HG03439 (cell line): ENCODE measurements at regions not wholly inside any gene's neighbourhood (a gene's known extent, or its start where the extent isn't known, plus 50 kb on each side); places are given as distances from the start of the nearest gene placed in this dataset.
"Not testable (repeated sequence)": the region's sequence is repeated elsewhere in the genome, so short reads cannot be mapped to it uniquely, and the experiment has no call there.

Experiments used
- ATAC-seq: cut with Tn5 transposase; IDR thresholded peaks from one replicate; pipeline ENCODE4 v1.9.1; 2021; ENCODE audit warnings: mild to moderate bottlenecking, moderate library complexity; ENCODE audit not compliant: unreplicated experiment

DNA sequence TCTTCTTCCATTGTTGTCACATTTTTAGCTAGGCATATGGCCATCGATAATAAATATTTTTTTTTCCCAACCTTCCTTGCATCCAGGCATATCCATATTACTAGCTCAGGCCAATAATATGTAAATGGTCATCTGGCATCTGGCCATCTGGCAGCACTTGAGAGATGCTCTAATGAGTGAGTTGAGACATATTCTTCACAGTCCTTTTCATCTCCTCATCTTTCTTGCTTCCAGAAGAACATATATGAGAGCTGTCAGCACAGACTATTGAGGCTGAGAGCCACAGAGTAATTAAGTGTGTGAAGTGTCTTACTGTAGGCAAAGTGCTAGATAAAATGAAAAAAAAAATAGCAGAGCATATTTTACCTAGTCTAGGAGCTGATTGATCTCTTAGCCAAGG is 628.4 kb upstream of the TMPRSS15 start:
- ATAC-seq: no peak

DNA sequence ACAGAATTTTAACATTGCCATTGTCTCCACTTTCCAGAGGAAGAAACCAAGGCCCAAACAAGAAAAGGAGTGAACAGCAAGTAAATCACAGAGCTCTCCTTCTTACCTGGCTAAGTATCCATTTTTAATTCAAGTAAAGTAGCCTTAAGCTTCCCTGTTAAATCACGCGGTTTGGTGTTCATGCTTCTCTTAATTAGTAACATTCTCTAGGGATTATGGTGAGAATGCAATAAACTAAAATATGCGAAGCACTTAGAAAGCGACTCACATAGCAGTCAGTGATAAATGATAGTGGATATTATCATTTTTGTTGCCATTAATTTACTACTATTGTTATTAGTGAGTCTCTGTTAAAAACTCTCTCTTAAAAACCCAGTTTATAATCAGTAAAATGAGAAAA is 630.5 kb upstream of the TMPRSS15 start:
- ATAC-seq: no peak

DNA sequence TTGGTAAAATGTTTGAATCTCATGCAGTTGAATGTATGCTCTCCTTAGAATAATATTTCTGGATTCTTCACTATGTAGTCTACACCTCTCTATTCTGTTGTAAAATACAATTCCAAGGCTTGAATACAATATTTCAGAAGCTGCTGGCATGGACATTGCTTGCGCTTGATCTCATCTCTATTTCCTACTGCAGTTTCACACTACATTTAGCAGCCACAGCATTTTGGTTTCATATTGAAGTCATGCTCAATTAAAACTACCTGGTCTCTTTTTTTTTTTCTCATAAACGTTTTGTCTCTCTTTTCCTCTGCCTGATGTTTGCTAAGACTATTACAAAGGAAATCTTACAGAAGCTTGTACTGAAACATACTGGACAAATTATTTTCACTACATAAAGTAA is 631.0 kb upstream of the TMPRSS15 start:
- ATAC-seq: no peak

DNA sequence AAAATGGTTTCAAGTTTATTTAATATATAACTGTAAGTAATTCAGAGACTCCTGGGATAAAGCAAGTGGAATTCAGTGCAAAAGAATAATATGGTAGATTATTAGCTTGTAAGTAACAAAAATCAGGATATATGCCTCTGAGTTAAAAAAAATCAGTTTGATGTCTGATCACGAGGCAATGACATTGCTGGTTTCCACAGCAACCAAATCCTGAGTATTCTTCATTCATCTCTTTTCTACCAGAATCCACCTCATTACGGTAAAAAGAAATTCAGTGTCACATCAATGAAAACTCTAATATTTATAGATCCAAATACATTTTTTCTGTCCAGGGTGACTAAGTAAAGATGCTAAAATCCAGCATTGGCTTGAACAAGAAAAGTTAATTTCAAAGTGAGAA is 642.3 kb upstream of the TMPRSS15 start:
- ATAC-seq: no peak

DNA sequence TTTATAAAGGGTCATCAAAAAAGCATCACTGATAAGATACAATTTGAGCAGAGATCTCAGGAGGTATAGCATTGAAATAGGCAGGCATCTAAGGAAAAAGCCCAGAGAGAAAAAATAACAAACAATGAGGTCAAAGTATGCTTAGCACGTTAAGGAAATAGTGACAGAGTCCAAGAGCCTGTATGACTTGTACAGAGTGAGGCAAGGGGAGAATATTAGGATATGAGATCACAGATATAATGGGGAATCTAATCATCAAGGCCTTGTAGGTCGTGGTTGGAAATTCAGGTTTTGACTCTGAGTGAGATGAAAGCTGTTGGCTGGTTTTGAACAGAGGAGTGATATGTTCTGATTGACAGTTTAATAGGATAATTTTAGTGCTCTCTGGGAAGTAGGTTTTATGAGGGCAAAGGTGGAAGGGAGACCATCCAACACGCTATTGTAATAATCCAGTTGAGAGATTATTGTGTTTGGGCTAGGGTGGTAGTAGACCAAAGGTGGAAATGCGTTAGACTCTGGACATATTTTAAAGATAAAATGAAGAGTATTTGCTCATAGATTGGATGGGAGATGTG is 644.6 kb upstream of the TMPRSS15 start:
- ATAC-seq: no peak

DNA sequence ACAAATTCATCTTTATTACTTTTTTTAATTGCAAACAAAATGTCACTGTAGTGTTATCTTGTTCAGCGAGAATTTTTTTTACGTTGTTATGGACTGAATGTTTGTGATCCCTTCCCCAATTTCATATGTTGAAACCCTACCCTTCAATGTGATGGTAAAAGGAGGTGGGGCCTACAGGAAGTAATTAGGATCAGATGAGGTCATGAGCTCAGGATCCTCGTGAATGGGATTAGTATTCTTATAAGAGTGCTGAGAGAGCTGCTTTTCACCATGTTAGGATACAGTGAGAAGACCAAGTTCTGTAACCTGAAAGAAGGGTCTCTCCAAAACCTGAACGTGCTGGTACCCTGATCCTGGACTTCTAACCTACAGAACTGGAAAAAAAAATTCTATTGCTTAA is 646.0 kb upstream of the TMPRSS15 start:
- ATAC-seq: no peak

DNA sequence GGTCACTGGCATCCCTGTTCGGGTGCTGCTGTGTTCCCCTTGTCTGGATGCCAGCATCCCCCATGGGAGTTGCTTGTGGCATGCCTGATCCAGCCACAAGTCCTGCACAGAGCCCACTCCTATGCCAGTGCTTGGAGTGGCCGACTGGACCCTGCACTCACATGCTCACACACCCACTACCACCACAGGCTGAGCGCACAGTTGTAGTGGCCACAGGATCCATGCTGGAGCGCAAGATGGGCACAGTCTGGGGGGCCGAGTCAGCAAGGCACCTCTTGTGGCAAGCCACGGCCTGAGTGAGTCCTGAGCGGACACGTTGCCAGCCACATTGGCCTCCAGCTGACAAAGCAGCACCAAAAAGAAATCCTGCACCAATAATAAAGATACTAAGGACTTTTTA is 661.6 kb upstream of the TMPRSS15 start:
- no peak for ATAC-seq

DNA sequence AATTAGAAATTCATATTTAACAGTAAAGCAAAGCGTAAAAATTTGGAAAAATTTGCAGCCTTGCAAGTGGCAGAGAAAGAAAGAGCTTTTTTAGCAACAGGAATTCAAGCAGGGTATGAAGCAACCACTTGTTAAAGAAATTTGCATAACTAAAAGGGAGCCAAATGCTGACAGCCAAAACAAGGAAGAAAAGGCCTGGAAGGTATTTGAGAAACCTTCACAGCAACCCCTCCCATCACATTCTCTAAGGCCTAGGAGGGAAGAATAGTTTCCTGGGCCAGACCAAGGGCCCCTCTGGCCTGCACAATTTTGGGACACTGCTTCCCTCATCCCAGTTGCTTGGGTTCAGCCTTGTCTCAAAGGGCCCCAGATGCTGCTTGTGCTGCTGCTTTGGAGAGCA is 672.4 kb upstream of the TMPRSS15 start:
- no peak for ATAC-seq

DNA sequence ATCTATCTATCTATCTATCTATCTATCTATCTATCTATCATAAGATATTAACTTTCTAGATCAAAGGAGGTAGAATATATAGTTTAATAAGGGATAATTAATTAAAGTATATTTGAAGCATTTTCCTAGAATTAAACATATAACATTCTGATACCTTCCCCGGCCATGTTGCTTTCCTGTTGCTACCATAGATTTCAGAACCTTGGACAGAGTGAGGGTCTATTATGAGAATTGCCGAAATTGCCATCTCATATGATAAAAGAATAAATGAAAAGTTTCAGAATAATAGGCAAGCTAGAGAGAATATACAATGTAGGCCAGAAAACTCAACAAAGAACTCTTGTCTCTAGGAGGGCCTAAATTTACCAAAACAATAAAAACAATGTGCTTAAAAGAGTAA is 706.1 kb upstream of the TMPRSS15 start:
- no peak for ATAC-seq

DNA sequence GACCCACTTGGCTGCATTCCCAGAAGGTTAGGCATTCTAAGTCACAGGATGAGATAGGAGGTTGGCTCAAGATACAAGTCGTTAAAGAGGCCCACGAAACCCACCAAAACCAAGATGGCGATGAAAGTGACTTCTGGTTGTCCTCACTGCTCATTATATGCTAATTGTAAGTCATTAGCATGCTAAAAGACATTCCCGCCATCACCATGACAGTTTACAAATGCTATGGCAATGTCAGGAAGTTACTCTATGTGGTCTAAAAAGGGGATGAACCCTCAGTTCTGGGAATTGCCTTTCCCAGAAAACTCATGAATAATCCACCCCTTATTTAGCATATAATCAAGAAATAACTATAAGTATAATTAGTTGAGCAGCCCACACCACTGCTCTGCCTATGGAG is 715.7 kb upstream of the TMPRSS15 start:
- not testable (repeated sequence) for ATAC-seq

DNA sequence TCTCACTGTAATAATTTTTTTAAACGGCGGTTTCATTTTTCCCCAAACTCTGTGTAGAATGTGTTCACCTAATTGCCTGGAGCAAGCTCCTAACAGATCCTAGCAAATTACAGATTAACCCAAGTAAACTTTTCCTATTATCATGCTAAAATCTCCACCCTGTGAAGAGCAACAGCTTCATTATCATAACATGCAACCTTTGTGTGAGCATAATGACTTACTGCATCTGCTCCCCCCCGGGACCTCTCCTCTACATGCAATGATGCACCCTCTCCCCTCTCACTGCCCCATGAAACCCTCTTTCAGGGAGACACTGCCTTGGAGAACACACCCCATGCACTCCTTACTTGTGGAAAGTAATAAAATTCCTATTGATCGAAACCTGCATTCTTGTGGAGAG is 717.0 kb upstream of the TMPRSS15 start:
- ATAC-seq: no peak

DNA sequence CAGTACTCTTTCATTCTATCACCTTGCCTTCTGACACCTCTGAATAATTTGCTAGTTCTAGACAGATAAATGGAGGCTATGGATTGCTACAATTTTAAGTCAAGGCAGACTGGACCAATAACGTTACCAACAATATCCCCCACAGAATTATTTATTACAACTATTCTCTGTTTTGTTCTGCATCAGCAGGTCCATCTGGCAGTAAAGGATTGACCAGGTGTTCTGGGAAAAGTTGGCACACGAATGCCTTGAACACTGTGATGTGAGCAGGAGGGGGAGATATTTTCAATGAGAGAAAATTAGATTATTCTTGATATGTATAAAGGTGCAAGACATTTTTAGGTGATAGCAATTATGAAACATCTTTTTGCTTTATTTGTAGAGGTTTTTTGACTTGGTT is 718.8 kb upstream of the TMPRSS15 start:
- ATAC-seq: no peak

DNA sequence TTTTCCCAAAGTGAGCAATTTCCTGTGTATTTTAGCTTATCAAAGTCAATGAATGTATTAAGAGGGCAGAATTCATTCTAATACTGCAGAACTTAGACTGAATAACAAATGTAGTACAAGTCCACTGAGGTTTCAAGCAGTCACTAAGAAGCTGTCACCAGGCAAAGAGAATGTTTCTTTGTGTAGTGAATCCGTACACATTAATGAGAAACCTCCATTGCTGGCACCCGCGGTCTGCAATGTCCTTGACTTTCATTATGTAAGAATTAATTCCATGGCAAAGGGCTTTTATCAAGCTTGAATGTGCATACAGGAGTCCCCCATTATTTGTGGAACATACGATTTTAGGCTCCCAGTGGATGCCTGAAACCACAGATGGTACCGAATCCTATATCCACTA is 719.5 kb upstream of the TMPRSS15 start:
- no peak for ATAC-seq

DNA sequence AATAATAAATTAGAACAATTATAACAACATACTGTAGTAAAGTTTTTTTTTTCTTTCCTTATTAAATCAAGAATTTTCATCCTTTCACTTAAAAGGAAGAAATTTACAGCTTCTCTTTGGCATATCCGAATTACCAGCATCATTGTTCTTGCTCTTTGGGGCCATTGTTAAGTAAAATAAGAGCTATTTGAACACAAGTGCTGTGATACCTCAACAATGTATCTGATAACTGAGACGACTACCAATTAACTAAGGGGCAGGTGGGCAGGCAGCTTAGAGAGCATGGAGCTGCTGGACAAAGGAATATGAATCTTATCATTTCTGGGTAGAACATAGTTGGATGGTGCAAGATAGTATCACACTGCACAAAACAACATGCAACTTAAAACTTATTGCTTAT is 719.9 kb upstream of the TMPRSS15 start:
- ATAC-seq: no peak

DNA sequence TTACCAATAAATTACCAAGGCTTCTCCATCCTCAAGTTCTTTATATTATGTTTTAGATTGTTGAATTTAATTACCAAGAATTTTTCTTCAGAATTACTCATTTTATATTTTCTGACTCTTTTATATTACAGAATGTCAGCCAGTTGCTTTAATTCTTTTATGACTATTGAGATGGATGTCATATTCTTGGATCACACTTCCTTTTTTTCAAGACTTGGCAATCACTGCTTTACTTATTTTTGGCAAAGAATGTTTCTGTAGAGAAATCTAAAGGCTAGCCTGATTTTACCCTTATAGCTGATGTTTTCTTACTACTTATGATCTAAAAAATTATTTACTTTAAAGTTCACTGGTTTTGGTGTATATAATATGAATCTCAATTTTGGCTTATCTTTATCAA is 721.1 kb upstream of the TMPRSS15 start:
- no peak for ATAC-seq

DNA sequence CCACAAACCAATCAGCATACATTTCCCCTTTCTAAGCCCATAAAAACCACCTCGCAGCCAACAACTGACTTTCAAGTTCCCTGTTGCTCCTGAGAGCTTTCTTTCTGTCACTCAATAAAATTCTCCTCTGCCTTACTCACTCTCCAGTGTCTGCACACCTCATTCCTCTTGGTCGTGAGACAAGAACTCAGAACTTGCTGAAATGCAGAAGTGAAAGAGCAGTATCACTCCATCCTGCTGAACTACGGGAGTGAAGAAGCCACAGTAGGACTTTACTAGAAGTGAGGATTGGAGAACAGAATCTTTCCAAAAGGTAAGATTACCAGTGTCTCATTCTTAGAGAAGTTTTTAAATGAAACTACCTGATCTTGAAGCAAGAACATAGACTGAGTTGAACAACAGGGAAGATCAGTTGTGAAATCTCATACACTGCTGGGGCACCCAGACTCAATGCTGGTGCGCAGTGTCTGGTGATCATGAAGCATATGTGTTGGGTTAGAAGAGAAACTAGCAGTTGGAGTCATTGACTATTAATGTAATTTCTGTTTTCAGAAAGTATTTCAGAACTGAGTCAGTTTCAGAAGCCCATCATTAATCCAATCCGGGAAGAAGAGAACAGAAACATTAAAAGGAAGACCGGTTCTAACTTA is 726.9 kb upstream of the TMPRSS15 start:
- no peak for ATAC-seq

DNA sequence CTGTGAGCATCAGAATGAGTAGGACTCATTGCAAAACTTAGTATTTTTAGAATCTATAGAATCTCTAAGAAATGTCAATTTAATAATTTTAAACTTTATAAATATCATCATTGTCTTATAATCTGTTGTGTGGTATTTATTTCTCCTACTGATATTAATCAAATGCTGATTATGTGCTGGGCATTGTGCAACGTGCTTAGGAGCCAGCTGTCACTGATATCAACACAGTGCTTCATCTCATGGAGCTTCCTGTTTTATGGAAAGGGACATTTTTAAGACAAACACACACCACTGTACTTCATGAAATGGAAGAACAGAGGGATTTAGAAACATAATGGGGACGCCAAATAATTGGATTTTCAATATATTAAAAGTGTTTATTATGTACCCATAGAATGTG is 737.9 kb upstream of the TMPRSS15 start:
- ATAC-seq: no peak

DNA sequence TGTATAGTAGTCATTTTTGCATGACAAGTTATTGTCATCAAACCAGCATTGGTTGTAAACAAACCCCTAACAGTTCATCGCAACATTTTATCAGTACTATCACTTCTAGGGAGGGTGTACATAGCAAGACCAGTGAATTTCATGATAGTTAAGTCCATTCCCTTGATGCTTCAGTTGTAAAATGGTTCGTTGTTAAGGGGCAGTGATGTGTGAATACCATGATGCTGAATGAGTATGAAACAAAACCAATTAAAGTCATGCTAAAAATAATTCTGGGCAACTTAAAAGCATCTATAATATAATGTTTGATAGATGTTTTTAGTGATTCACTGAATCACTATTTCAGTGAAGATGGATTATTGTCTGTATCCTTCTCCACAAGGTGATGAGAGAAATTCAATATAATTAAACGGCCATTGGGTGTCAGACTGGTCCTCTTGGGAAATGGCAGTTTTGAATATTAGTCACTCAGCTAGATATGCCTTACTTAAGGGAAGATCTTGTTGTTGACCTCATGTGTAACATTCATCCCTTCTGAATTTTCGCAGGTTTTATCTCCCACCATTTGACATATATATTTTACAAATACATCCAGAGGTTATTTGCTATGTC is 742.2 kb upstream of the TMPRSS15 start:
- ATAC-seq: no peak

DNA sequence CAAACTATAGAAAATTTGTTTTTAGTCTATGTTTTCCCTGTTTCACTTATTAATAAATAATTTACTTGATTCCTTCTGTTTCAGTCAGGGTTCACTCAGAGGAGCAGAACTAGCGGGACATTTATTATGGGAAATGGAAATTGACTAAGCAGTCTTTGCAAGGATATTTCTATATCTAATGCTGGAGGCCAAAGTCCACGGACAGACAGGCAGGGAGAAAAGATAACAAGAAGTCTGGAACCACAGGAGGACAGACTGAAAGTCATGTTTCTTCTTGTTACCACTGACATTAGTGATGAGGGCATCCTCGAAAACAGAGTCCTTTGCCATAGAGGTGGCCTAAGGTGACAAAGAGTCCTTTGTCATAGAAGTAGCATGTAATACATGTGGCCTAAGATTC is 744.5 kb upstream of the TMPRSS15 start:
- ATAC-seq: no peak

DNA sequence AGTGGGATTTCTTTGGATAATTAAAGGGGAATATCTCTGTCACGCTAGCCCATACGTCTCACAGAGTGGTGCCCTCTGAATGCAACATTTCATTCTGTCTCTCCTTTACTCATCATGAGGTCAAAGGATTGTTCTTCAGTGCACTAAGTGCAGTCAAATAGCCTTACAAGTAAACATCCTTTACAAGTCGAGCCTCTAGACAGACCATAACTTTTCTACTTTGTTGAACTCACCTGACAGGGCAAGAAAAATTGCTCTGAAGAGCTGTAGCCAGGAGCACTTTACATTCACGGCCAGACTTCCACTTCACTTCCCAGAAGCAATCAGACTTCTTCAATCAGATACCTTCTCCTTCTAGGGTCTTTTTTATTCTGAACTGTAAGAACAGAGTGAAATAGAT is 768.0 kb upstream of the TMPRSS15 start:
- no peak for ATAC-seq

DNA sequence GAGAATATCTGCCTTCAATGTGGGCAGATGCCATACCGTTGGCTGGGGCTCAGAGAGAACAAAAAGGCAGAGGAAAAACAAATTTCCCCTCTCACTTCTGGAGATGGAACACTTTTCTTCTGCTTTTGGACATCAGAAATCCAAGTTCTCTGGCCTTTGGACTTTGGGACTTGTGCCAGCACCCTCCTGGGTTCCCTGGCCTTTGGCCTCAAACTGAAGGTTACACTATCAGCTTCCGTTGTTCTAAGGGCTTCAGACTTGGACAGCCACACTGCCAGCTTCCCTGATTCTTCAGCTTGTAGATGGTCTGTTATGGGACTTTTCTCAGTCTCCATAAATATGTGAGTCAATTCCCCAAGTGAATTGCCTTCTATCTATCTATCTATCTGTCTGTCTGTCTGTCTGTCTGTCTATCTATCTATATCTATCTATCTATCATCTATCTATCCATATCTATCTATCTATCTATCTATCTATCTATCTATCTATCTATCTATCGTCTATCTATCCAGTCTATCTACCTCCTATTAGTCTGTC is 778.1 kb upstream of the TMPRSS15 start:
- no peak for ATAC-seq

DNA sequence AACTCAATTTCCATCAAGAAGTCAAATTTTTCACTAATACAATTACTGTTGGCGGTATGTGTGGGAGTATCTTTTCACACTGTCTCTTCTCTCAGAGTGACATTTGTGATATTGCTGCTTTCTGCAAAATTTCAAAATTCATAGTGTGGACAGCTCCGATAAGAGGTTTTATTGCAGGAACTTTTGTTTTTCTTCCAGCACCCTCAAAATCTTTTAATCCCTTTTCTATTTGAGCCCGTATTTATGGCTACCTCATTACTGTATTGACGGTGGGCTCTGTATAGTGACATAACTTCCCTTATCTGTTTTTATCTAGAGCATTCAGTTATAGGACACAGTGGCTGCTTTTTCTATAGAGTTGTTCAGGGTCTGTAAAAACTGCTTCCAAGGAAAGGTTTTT is 794.4 kb upstream of the TMPRSS15 start:
- ATAC-seq: no peak

DNA sequence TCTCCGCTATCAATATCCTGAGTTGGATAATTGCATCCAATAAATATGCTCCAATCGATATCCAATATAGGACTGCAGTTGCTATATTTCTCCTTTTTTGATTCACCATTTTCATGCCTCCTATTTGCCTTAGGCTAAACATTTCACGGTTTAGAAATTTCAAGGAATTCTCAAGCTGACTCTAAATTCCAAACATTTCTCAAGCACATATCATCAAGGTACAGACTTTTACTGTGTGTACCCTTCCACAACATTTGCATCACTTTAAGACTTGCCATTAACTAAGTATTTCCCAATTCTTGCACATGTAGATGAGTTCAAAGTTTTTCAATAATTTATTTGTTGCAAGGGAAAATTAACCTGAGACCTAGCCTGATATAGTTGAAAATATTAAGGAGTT is 795.2 kb upstream of the TMPRSS15 start:
- ATAC-seq: no peak
